SK-N-SH (cell line): ENCODE measurements at regions not wholly inside any gene's neighbourhood (a gene's known extent, or its start where the extent isn't known, plus 50 kb on each side); places are given as distances from the start of the nearest gene placed in this dataset.

Source experiments
- CTCF ChIA-PET: fragments of 300-600, 350-600 bp; formaldehyde crosslinking; extraction: SDS; loops from one replicate; lab custom pipeline; 2021; lab: Yijun Ruan, JAX
- POLR2A ChIA-PET: fragments of 350-600 bp; sonication (Branson Sonifier 250); formaldehyde crosslinking; extraction: SDS; loops from one replicate; lab custom pipeline; 2020; ENCODE audit warnings: antibody characterized with exemption, inconsistent platforms; lab: Yijun Ruan, JAX
- DNase-seq: peaks from one replicate; pipeline ENCODE4 v3.0.0; 2012
- H2AFZ ChIP-seq: fragments of 200-600 bp; sonication (generic); 2 replicates; pipeline ENCODE4 v1.8.1; 2016; ENCODE audit warnings: antibody characterized with exemption, mild to moderate bottlenecking, low read depth
- H3F3A ChIP-seq: fragments of 200-600 bp; sonication (generic); replicated peaks from 2 replicates; pipeline ENCODE3; 2016; ENCODE audit warnings: antibody characterized with exemption, mild to moderate bottlenecking; ENCODE audit not compliant: insufficient read depth
- H3K27ac ChIP-seq, 2 experiments: fragments of 200-500 bp in 1 of 2; fragments of 200-600 bp in 1 of 2; sonication (Bioruptor generic) in 1 of 2; sonication (generic), shearing (Covaris generic) in 1 of 2; 2 replicates each; pipeline versions ENCODE4 v1.5.1 to v1.6.1; 2014 to 2016; ENCODE audit warnings: low read depth in 2 of 2, inconsistent platforms in 1 of 2, low read length in 1 of 2, mild to moderate bottlenecking in 1 of 2, mixed read lengths in 1 of 2
- H3K27me3 ChIP-seq: fragments of 200-600 bp; sonication (generic), shearing (Covaris generic); 2 replicates; pipeline ENCODE4 v1.6.1; 2016; ENCODE audit warnings: mixed run types; ENCODE audit not compliant: insufficient read depth
- H3K36me3 ChIP-seq, 2 experiments: fragments of 200-500 bp in 1 of 2; fragments of 200-600 bp in 1 of 2; sonication (Bioruptor generic) in 1 of 2; sonication (generic) in 1 of 2; replicated peaks in 1 of 2; 2 replicates each; pipeline versions ENCODE3 to v1.5.1; 2014 to 2016; ENCODE audit warnings: low read length in 1 of 2, mild to moderate bottlenecking in 1 of 2; ENCODE audit not compliant: insufficient read depth in 2 of 2, control insufficient read depth in 1 of 2
- H3K4me1 ChIP-seq, 2 experiments: fragments of 200-500 bp in 1 of 2; fragments of 200-600 bp in 1 of 2; sonication (Bioruptor generic) in 1 of 2; sonication (generic), shearing (Covaris generic) in 1 of 2; 2 replicates each; pipeline versions ENCODE4 v1.5.1 to v1.6.1; 2014 to 2016; ENCODE audit warnings: low read depth in 1 of 2, low read length in 1 of 2, mixed run types in 1 of 2; ENCODE audit not compliant: insufficient read depth in 2 of 2, control insufficient read depth in 1 of 2
- H3K4me2 ChIP-seq: fragments of 200-600 bp; sonication (generic), shearing (Covaris generic); 2 replicates; pipeline ENCODE4 v1.6.1; 2017; ENCODE audit warnings: mixed run types
- H3K4me3 ChIP-seq, 2 experiments: fragments of 200-500 bp in 1 of 2; fragments of 200-600 bp in 1 of 2; sonication (Bioruptor generic) in 1 of 2; sonication (generic), shearing (Covaris generic) in 1 of 2; 2 replicates each; pipeline versions ENCODE4 v1.5.1 to v1.8.1; 2014 to 2016; ENCODE audit warnings: low read depth in 2 of 2, inconsistent platforms in 1 of 2, low read length in 1 of 2, mild to moderate bottlenecking in 1 of 2, mixed read lengths in 1 of 2, moderate library complexity in 1 of 2
- H3K79me2 ChIP-seq: fragments of 200-600 bp; sonication (generic); 2 replicates; pipeline ENCODE4 v1.8.1; 2017; ENCODE audit warnings: mild to moderate bottlenecking; ENCODE audit not compliant: insufficient read depth
- H3K9ac ChIP-seq: fragments of 200-600 bp; sonication (generic); 2 replicates; pipeline ENCODE4 v1.6.1; 2017; ENCODE audit warnings: mixed run types
- H3K9me2 ChIP-seq: fragments of 200-600 bp; sonication (generic); 2 replicates; pipeline ENCODE4 v1.6.1; 2017; ENCODE audit warnings: mixed run types
- H3K9me3 ChIP-seq: fragments of 200-600 bp; sonication (generic); 2 replicates; pipeline ENCODE4 v1.6.1; 2017; ENCODE audit warnings: mixed run types, mild to moderate bottlenecking, moderate library complexity
- H4K20me1 ChIP-seq: fragments of 200-600 bp; sonication (generic); 2 replicates; pipeline ENCODE4 v1.6.1; 2017; ENCODE audit warnings: mild to moderate bottlenecking, mixed run types; ENCODE audit not compliant: insufficient read depth
- FOSL2 ChIP-seq: IDR thresholded peaks from 2 replicates; pipeline ENCODE4 v1.4.0; 2012; ENCODE audit warnings: low read depth, mild to moderate bottlenecking, moderate library complexity, borderline replicate concordance
- USF2 ChIP-seq: fragments of 150-350 bp; IDR thresholded peaks from 2 replicates; pipeline ENCODE4 v1.6.1; 2017; ENCODE audit warnings: antibody characterized with exemption, low read length, low read depth, borderline replicate concordance
- WGBS: methylation state at CpG from one replicate; pipeline ENCODE4 v1.1.6; 2017; ENCODE audit warnings: low lambda C conversion rate; 5-methylcytosine and 5-hydroxymethylcytosine counted together
- small RNA-seq, 7 experiments: library from RNA; depleted of rRNA; stranded (forward); fragments of <200 nt; gene quantifications; one replicate each; pipeline ENCODE3, GENCODE V24; 2012

GRCh38 chr16:87252269-87252970, 64.8 kb downstream of the C16orf95 start:
- H3K9me2 ChIP-seq = no peaks in the 10 kb centered on the region
- H3K9me3 ChIP-seq = no peaks in the 10 kb centered on the region
- H3K9ac ChIP-seq = no peak overlapping the region
- no peak overlapping the region for H3K4me2 ChIP-seq
- no peak overlapping the region for H3K27ac ChIP-seq
- DNase-seq = no peak
- H3K27me3 ChIP-seq = peaks cover 29% of the 10 kb centered on the region
- no peaks in the 10 kb centered on the region for H3K79me2 ChIP-seq
- H2AFZ ChIP-seq = no peak overlapping the region
- H4K20me1 ChIP-seq = no peaks in the 10 kb centered on the region
- POLR2A ChIA-PET = no interaction called here
- 42% methylated on average over 12 of the region's 12 CpGs for WGBS
- CTCF ChIA-PET = interaction anchor here (1.5 kb wide), 1 partner anchor 25 kb away, joined by 3 read pairs; no protein-coding TSS in a partner anchor
- H3F3A ChIP-seq = no peaks in the 10 kb centered on the region
- no peaks in the 10 kb centered on the region for H3K4me1 ChIP-seq
- TF ChIP-seq USF2 = no peak
- TF ChIP-seq FOSL2 = peak; percentile 17; the same call in 1 of the 2 replicates
- H3K4me3 ChIP-seq = no peak overlapping the region
- H3K36me3 ChIP-seq = no peaks in the 10 kb centered on the region

Small RNA genes in the stretch of these regions (small RNA-seq; reads per million reads assigned to genes)
- 0 reads per million in 7 experiments for gene AC093519.1
